OCI-LY7 (cell line): ENCODE measurements at regions not wholly inside any gene's neighbourhood (a gene's known extent, or its start where the extent isn't known, plus 50 kb on each side); places are given as distances from the start of the nearest gene placed in this dataset.

Experiments
- CTCF ChIP-seq: fragments of 200-600 bp; sonication (generic); conservative IDR thresholded peaks from 2 replicates; pipeline ENCODE4 v1.5.1; 2014; ENCODE audit warnings: mild to moderate bottlenecking, antibody characterized with exemption, low read length, moderate library complexity, mixed read lengths
- EZH2phosphoT487 ChIP-seq: fragments of 200-600 bp; sonication (generic); IDR thresholded peaks from 2 replicates; pipeline ENCODE4 v1.6.1; 2018; ENCODE audit warnings: low read depth, borderline replicate concordance, mild to moderate bottlenecking, mixed run types, antibody characterized with exemption, low read length, moderate library complexity, mixed read lengths

GRCh38 chr2:67341012-67341318 is 56.2 kb upstream of the ETAA1 start:
- TF ChIP-seq CTCF (no peak), EZH2phosphoT487 (no peak)
